ENCODE measurements at regions not wholly inside any gene's neighbourhood (a gene's known extent, or its start where the extent isn't known, plus 50 kb on each side); places are given as distances from the start of the nearest gene placed in this dataset.
A peak's percentile ranks its signal among the peaks of the same experiment; 100 is the strongest.
"Not testable (repeated sequence)": the region's sequence is repeated elsewhere in the genome, so short reads cannot be mapped to it uniquely, and the experiment has no call there.

- no peak for DNase-seq
- peak overlapping the region; percentile 92 for H3K27ac Mint-ChIP-seq
- H3K4me3 Mint-ChIP-seq: no peak overlapping the region
- H3K9me3 Mint-ChIP-seq: no peaks in the 10 kb centered on the region
- H3K27me3 Mint-ChIP-seq (ENCODE audit: low read depth, poor library complexity): no peaks in the 10 kb centered on the region
- no peaks in the 10 kb centered on the region for H3K36me3 Mint-ChIP-seq (ENCODE audit: low read depth)
- TF ChIP-seq CTCF (IDR thresholded peaks at IDR 0.05): no peak
- peaks cover 27% of the 10 kb centered on the region for H3K4me1 Mint-ChIP-seq
Measured at GRCh38 chr21:15660423-15660804, 69.4 kb upstream of the USP25 start.

- H3K27me3 Mint-ChIP-seq (ENCODE audit: low read depth, poor library complexity): peaks cover 7% of the 10 kb centered on the region
- H3K36me3 Mint-ChIP-seq (ENCODE audit: low read depth): no peaks in the 10 kb centered on the region
- no peak overlapping the region for H3K4me3 Mint-ChIP-seq
- no peak for DNase-seq
- no peak for TF ChIP-seq CTCF (IDR thresholded peaks at IDR 0.05)
- no peaks in the 10 kb centered on the region for H3K4me1 Mint-ChIP-seq
- H3K27ac Mint-ChIP-seq: no peak overlapping the region
- H3K9me3 Mint-ChIP-seq: no peaks in the 10 kb centered on the region
Measured at GRCh38 chr21:15667010-15667409, 62.8 kb upstream of the USP25 start.

DNA sequence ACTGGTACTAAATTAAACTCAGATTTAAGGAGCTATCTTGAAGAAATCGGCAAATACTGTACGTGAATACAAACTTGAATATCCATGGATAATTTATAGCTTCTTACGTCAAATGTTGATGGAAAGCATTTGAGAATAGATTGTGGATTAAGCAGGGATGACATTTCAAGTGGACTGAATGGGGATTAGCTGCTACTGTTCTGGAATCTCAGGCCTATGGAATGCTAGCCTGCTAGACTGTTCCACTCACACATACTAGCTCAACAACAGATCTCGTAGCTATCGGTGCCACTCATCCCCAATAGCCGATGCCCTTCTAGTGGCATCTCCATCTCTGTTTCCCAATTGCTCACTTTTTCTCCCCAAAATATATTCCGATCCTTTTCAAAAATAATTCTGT is 62.0 kb upstream of the USP25 start:
- Mint-ChIP-seq H3K4me3 (no peak overlapping the region), H3K9me3 (no peaks in the 10 kb centered on the region), H3K36me3 (ENCODE audit: low read depth) (no peaks in the 10 kb centered on the region), H3K27me3 (ENCODE audit: low read depth, poor library complexity) (peaks cover 7% of the 10 kb centered on the region), H3K27ac (no peak overlapping the region), H3K4me1 (no peaks in the 10 kb centered on the region)
- no peak for DNase-seq
- no peak for TF ChIP-seq CTCF (IDR thresholded peaks at IDR 0.05)

- no peak for DNase-seq
- peaks cover 3% of the 10 kb centered on the region for H3K9me3 Mint-ChIP-seq
- no peaks in the 10 kb centered on the region for H3K36me3 Mint-ChIP-seq (ENCODE audit: low read depth)
- no peak overlapping the region for H3K27ac Mint-ChIP-seq
- H3K27me3 Mint-ChIP-seq (ENCODE audit: low read depth, poor library complexity): peaks cover 7% of the 10 kb centered on the region
- no peak overlapping the region for H3K4me3 Mint-ChIP-seq
- no peak for TF ChIP-seq CTCF (IDR thresholded peaks at IDR 0.05)
- no peaks in the 10 kb centered on the region for H3K4me1 Mint-ChIP-seq
Measured at GRCh38 chr21:15669247-15669646, 60.5 kb upstream of the USP25 start.

DNA sequence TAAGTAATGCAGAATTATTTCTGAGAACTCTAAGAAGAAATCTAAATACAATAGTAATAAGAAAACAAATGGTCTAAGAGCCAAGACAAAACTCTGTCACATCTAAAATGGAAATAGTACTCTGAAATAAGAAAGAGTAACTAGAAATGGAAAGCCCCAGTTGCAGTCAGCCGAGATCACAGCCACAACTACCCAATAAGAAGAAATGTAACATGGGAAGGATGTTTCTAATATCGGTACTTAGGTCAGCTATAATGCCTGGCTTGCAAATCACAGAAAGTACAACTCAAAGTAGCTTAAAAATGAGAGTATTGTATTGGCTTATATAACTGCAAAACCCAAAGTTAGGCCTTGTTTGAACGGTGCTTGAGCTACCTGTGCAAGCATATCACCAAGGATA is 58.6 kb upstream of the USP25 start:
- Mint-ChIP-seq H3K27me3 (ENCODE audit: low read depth, poor library complexity) (peaks cover 7% of the 10 kb centered on the region), H3K4me1 (no peaks in the 10 kb centered on the region), H3K9me3 (peaks cover 3% of the 10 kb centered on the region), H3K4me3 (no peak overlapping the region), H3K36me3 (ENCODE audit: low read depth) (no peaks in the 10 kb centered on the region), H3K27ac (no peak overlapping the region)
- no peak for DNase-seq
- no peak for TF ChIP-seq CTCF (IDR thresholded peaks at IDR 0.05)

- not testable (repeated sequence) for H3K4me1 Mint-ChIP-seq; H3K4me3 Mint-ChIP-seq; H3K27ac Mint-ChIP-seq; H3K9me3 Mint-ChIP-seq; H3K27me3 Mint-ChIP-seq (ENCODE audit: low read depth, poor library complexity); DNase-seq; H3K36me3 Mint-ChIP-seq (ENCODE audit: low read depth)
Measured at GRCh38 chr21:15672578-15672977, 57.2 kb upstream of the USP25 start.

Data from nephron progenitor cell (in vitro differentiated cells).